HG03521 (cell line): ENCODE measurements at regions not wholly inside any gene's neighbourhood (a gene's known extent, or its start where the extent isn't known, plus 50 kb on each side); places are given as distances from the start of the nearest gene placed in this dataset.

Experiments
- ATAC-seq: cut with Tn5 transposase; IDR thresholded peaks from one replicate; pipeline ENCODE4 v1.9.1; 2021; ENCODE audit warnings: mild to moderate bottlenecking, moderate library complexity; ENCODE audit not compliant: unreplicated experiment

DNA sequence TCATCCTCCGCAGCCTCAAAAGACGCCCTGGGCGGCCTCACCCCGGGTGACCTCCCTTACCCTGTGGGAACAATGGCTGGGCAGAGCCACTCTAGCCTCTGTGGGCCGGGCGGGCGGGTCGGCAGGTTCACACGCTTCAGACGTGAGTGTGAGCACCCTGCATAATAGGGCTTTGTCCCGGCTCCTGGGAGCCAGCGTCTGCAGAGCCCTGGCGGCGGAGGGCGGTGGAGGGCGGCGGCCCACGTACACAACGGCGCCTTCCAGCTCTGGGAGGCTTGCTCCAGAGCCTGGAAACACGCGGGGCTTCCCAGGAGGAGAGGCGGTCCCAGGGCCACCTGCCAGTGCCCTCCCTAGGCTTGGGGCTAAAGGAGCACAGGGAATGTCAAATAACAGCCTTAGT is 205.6 kb downstream of the BCL11B start:
- ATAC-seq = no peak

DNA sequence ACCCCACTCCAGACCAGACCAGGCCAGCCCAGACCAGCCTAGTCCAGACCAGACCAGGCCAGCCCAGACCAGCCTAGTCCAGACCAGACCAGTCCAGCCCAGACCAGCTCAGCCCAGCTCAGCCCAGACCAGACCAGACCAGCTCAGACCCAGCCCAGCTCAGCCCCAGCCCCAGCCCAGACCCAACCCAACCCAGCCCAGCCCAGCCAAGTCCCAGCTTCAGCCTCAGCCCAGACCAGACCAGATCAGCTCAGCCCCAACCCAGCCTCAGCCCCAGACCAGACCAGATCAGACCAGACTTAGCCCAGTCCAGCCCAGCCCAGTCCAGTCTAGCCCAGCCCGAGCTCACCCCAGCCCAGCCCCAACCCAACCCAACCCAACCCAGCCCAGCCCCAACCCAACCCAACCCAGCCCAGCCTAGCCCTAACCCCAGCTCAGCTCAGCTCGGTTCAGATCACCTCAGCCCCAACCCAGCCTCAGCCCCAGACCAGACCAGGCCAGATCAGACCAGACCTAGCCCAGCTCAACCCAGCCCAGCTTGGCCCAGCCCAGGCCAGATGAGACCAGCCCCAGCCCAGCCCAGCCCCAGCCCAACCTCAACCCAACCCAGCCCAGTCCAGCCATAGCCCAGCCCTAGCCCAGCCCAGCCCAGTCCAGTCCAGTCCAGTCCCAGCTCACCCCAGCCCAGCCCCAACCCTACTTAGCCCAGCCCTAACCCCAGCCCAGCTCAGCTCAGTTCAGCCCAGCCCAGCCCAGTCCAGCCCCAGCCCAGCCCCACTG is 204.7 kb downstream of the BCL11B start:
- ATAC-seq = no peak

- no peak for ATAC-seq
These were observed 204.1 kb downstream of the BCL11B start for GRCh38 chr14:99067927-99068326.

DNA sequence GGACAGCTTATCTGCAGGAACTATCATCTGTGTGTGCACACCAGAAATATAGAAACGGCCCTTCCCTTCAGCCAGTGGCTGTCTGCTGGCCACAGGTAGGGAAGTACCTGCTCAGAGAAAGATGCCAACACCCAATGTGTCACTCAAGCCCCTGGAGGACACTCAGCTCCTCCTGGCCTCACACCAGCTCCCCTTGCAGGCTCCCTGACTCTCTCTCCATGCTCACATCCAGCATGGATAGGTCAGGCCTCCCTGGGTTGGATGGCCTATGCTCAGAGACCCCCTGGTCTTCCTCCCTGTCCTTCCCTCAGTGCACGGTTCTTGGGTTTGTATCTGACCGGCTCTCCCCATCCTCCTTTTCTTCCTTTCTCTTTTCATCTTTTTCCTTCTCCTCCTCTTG is 202.1 kb downstream of the BCL11B start:
- ATAC-seq = no peak

DNA sequence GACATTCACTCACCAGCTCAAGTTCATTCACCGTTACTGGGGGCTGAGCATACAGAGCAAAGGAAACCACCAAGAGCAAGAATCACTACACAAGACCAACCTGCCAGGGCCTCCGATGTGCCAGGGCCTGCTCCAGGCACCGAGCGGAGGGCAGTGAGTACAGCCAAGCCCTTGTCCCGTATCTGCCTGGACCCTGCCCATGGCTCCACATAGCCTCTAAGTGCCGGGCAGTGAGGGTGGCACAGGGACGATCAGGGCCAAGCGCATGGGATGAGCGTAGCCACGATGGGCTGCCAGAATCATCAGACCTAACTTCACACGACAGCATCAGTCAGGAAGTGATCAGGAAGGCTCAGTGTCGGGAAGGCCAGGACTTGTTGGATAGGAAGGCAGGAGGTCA is 199.6 kb downstream of the BCL11B start:
- no peak for ATAC-seq

GRCh38 chr14:99072956-99073355 is 199.0 kb downstream of the BCL11B start:
- no peak for ATAC-seq

- ATAC-seq = no peak
These were observed 198.6 kb downstream of the BCL11B start for GRCh38 chr14:99073431-99073830.

DNA sequence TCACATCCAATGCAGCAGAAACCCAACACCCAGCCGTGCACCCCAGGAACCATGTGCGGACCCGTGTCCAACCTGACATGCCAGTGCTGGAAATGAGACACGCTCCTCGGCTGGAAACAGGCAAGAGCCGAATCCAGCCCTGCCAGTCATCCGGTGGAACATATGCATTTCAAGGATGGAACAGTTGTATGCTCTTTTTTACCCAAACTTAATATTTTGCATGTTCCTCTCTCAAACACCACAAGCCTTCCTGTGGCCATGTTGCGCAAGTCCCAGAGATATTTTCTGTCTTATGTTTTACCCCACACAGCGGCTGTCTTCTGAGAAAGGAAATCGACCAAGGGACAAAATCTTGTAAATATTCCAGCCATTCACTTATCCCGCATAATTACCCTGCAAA is 196.9 kb downstream of the BCL11B start:
- ATAC-seq = no peak

DNA sequence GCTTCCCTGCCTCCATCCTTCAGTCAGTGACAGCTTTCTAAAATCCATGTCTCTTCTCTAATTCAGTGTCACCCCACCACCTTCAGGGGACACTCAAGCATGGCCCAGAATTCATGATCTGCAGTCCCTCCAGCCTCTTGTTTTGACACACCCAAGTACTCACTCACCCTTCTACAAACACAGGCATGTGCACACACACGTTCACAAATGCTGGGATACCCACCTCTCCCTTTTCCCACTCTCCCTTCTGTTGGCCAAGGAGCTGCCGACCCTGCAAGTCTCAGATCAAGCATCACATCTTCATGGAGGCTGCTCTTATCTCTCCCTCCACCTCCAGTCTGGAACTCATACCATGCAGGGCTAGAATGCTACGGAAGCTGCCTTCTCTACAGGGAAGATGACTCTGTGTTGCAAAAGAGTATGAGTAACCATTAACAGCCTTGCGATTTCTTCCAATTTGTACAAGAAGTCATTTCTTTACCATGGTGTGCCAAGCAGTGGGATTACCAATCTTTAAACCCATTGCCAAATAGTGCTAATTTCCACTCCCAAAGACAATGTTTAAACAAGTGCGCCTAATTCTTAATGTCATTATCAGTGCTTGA is 196.1 kb downstream of the BCL11B start:
- no peak for ATAC-seq

GRCh38 chr14:99077076-99077843 is 194.7 kb downstream of the BCL11B start:
- no peak for ATAC-seq

GRCh38 chr14:99077844-99078236 is 194.2 kb downstream of the BCL11B start:
- ATAC-seq = no peak

GRCh38 chr14:99078426-99078825 is 193.6 kb downstream of the BCL11B start:
- no peak for ATAC-seq

DNA sequence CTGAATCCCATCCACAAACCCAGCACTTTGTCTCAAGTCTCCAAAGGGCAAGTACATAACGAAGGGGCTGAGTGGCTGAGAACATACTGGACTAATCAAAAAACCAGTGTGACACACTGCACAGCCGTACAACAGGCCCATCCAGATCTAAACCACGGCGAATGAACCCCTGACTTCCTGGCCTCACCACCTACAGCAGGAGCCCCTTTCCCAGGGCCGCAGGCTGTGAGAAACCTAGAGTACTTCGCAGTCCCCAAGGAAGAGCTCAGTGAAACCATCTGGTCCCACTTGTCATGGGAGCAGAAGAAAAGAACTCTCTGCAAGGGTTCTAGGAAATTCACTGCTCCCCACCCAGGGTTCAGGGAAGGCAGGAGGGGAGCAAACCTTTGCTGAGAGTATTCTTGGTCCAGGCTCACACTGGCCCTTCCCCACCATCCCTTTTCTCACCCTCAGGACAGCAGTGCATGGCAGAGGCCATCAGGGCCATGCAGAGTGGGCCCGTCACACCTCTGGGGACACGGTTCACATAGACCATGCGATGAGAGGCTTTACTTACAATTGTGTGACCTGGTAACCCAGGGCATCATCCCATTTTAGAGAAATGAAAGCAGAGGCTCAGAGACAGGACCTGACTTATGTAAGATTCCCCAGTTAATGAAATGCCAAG is 192.8 kb downstream of the BCL11B start:
- no peak for ATAC-seq

GRCh38 chr14:99080306-99080705 is 191.7 kb downstream of the BCL11B start:
- no peak for ATAC-seq

GRCh38 chr14:99081156-99081765 is 190.7 kb downstream of the BCL11B start:
- no peak for ATAC-seq

DNA sequence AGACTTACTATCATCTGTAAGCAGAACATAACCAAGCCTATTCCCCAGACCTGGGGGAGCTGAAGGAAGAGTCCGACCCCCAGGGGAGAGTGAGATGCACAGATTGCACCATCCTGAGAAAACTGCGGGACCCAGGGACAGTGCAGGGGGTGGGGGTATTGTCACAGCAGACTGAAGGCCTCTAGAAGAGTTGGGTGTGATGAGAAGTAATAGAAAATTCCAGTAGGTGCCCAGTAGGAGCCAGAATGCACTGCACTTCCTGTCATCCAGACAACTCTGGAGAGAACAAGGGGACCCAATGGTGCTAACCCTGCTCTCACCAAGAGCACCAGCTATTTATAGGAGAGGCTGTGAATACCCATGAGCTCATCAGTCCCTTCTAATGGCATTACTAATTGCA is 190.1 kb downstream of the BCL11B start:
- ATAC-seq = no peak

- no peak for ATAC-seq
These were observed 178.2 kb downstream of the BCL11B start for GRCh38 chr14:99093532-99094517.

DNA sequence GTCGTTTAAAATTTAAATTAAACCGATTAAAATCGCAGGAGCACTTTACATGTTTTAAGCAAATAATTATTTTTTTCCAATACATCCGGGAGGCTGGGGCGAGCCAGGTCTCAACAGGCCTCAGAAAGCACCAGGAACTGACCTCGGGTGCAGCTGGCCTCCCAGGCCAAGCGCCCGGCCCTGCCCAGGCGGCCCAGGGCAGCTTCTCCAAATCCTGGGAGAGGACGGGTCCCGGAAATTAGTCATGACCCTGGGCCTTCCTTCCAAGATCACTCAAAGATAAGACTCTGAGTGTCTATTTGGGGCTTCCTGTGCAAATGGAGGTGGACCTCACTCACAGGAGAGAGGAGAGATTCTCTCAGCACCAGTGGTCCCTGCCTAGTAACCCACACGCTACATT is 177.1 kb downstream of the BCL11B start:
- no peak for ATAC-seq

DNA sequence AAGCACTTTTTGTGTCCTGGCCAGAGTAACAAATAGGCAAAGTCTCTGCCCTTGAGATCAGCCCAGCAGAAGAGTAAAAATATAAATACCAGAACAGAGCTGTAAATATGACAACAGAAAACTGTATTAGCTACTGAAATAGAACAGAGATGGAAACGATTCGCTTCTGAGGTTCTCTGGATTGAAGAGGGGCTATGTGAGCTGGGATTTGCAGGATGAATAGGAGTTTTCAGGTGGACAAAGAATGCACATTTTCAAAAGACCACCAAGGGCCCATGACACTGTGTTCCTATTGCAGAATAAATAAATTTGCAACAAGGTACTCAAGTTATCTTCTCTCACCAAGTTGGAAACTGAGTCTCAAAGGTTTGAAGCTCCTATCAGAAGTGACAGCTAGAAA is 176.6 kb downstream of the BCL11B start:
- ATAC-seq = no peak

- ATAC-seq = no peak
These were observed 173.8 kb downstream of the BCL11B start for GRCh38 chr14:99098199-99098598.
